NCI-H1048 (cell line): ENCODE measurements at regions not wholly inside any gene's neighbourhood (a gene's known extent, or its start where the extent isn't known, plus 50 kb on each side); places are given as distances from the start of the nearest gene placed in this dataset.
"Not testable (repeated sequence)": the region's sequence is repeated elsewhere in the genome, so short reads cannot be mapped to it uniquely, and the experiment has no call there.

Experiments
- DNase-seq: peaks from one replicate; lab custom pipeline; 2025; lab: John Stamatoyannopoulos, UW

GRCh38 chr3:174541708-174542315, 317.3 kb upstream of the NAALADL2 start:
- no peak for DNase-seq

GRCh38 chr3:174547801-174548435, 311.2 kb upstream of the NAALADL2 start:
- DNase-seq: no peak

- DNase-seq: no peak
These were observed 310.1 kb upstream of the NAALADL2 start for GRCh38 chr3:174548841-174549623.

DNA sequence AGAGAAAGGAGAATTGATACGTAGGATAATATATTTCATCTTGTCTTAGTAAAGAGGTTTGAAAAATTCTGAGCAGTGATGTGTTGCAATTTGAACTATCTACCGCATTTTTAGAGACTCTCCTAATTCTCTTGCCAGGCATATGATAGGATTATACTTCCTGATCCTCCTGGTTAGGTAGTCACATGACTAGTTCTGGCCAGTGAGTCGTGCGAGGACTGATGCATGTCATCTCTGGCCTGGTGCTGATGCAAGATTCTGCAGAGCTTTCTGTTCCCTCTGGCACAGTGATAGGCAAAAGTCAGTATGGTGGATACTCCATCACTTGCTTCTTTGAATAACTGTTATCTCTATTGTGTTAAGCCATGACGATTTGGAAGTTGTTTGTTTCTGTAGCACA, 277.6 kb upstream of the NAALADL2 start:
- DNase-seq: no peak

GRCh38 chr3:174583396-174583795, 275.7 kb upstream of the NAALADL2 start:
- DNase-seq: no peak

GRCh38 chr3:174587137-174587536, 272.0 kb upstream of the NAALADL2 start:
- DNase-seq: not testable (repeated sequence)

DNA sequence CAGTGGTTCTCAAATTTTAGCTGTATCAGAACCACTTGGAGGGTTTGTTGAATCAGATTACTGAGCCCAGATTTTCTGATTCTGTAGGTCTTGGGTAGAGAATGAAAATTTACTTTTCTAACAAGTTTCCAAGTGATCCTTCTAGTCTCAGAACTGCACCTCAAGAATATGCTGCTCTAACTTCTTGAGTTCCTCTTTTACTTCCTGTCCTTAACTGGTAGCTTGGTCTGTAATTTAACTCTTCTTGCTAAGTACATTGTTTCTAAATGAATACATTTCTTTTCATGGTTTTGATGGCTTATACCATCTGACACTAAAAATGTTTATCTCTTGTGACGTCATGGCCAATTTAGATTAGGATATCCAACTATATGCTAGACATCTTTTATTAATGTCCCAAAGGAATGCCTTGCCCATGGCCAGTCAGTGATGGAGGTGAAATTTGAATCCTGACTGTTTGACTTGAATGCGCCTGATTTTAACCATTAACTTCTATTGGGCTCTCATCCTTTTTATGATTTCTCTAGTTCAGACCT, 262.6 kb upstream of the NAALADL2 start:
- DNase-seq: no peak

- DNase-seq: no peak
These were observed 260.2 kb upstream of the NAALADL2 start for GRCh38 chr3:174598885-174599439.

- no peak for DNase-seq
These were observed 246.0 kb upstream of the NAALADL2 start for GRCh38 chr3:174613173-174613572.

DNA sequence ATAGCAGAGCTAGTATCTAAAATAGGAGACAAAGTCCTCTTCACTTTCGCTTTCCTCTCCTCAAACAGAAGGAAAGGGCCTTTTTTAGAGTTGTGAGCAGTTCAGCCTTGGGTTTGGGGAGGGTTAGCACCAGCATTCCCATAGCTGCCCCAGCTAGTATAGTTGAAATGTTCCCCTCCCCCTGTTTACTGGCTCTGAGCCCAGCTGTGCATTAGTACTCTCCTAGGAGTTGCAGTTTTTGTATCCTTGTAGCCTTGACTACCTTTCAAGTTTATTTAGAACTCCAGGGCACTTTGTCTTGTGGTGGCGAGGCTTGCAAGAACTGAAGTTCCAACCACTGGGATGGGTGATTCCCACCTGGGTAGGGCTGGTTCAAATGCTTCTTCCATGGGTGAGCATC, 245.1 kb upstream of the NAALADL2 start:
- DNase-seq: no peak

DNA sequence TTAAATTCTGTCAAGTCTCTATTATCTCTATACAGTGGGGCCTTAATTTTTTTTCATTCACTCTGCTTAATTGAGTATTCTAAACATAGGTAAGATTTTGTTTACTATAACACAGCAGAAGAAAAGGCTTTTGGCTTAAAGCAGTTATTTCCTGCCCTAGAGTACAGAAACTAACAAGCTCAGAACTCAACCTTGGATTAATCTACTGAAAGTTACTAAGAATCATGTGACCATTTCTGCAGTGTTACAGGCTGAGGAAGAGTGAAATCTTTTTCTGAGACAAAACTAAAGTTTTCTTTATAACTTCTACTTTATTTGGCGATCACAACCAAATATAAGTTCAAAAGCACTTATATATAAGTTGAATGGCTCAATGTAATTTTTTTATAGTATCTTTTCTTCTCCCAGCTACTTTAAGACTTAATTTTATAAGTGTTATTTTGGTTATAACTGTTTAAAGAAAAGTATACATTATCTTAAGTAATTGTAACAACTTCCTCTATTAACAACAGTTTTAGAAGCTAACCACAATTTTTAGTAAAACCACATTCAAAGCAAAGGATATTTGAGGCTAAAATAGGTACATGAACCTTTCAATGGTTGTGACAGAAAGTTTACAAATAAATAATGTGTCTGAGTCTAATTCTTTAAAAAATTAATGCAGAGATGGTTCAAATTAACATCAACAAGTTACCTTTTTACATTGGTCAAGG, 240.6 kb upstream of the NAALADL2 start:
- DNase-seq: no peak

- no peak for DNase-seq
These were observed 239.9 kb upstream of the NAALADL2 start for GRCh38 chr3:174619239-174619638.

- DNase-seq: no peak
These were observed 239.0 kb upstream of the NAALADL2 start for GRCh38 chr3:174620138-174620537.

DNA sequence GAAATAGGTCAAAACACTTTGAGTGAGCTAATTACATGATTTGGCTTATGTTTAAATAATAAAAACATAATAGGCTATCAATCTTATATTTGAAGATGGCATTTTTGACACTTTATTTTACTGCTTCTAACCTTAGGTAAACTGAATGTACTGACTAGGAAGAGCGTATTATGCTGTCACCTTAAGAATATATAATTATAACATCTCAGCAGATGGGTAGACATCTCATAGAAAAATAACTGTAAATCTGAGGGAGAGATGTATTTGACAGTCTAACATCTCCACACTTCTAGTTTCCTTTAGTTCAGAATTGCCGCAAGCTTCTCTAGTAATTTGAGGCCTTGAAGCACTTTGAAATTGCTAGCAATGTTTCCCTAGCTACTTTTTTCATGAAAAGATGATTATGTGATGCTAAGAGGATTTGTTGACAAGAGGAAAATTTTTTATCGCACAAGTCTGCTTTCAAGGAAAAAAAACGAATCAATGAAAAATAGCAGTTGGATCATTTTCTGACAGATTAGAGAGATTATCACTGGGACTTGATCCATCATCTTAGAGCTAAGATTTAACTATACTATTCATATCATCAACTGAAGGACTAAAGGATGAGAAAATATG, 238.2 kb upstream of the NAALADL2 start:
- no peak for DNase-seq

DNA sequence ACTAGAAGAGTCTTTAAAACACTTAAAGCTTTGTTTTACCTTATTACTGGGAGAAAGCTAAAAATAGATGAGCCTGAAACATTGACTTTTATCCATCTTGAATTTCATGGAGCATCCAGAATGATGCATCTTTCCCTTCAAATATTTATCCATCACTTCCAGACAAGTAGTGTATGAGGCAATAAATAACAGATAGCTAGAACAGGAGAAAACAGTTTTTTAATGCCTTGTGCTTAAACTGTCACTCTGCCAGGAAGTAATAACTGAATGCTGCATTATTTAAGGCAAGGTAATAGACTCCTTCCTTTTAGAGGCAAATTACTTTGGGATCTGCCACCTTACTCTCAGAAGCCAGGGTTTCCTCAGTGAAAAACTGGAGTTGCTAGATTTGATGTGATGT, 225.8 kb upstream of the NAALADL2 start:
- no peak for DNase-seq

DNA sequence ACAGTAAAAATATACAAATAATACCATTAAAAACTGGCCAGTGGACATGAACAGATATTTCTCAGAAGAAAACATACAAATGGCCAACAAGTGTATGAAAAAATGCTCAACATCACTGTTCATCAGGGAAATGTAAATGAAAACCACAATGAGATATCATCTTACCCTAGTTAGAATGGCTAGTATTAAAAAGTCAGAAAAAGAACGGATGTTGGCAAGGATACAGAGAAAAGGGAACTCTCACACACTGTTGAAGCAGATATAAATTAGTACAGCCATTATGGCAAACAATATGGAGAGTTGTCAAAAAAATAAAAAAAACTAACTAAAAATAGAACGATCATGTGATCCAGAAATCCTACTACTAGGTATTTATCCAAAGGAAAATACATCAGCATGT, 222.7 kb upstream of the NAALADL2 start:
- DNase-seq: no peak

- DNase-seq: no peak
These were observed 219.7 kb upstream of the NAALADL2 start for GRCh38 chr3:174639406-174639805.

DNA sequence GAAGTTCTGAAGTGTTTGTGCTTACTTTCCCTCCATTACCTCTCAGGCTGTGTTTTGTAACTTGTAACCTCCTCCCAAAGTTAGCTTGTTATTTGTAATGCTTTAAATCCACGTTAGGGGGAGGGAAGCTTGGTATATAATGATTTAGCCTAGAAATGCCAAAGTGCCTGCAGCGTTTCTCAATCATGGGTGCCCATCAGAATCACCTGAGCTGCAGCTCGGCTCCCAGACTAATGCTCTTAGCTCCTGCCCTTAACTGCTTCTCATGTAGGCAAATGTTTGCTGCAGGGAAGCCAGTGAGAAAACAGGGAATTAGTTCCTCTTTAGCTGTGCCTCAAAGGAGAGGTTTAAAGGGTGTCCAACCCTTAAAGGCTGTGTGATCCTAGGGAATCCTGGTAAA, 219.2 kb upstream of the NAALADL2 start:
- no peak for DNase-seq

DNA sequence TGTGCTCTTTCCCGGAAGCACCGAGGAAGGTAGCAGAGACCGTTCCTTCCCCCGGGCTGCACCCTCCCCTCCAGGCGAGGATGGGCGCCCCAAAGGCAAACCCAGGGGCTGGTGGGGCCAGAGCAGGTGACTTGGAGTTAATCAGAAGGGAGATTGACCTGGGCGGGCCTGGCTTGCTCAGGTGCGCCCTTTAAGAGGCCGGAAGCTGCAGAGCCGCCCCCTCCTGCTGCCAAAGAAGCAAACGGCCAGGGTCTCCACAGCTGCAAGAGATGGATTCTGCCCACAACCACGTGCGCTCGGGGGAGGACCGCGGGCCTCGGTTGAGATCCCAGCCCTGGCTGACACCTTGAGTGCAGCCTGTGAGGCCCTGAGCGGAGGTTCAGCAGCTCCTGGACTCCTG, 218.2 kb upstream of the NAALADL2 start:
- no peak for DNase-seq

DNA sequence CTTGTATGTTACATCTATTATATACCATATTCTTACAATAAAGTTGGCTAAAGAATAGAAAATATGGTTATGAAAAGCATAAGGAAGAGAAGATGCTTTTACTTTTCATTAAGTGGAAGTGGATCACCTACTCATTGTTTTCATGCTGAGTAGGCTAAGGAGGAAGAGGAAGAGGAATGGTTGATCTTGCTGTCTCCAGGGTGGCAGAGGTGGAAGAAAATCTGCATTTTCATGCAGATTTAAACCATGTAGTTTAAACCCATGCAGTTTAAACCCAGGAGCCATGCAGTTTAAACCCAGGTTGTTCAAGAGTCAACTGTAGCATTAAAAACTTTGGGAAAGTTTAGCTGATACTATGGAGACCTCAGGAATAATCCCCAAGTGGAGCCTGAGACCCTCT, 214.8 kb upstream of the NAALADL2 start:
- no peak for DNase-seq

- no peak for DNase-seq
These were observed 207.2 kb upstream of the NAALADL2 start for GRCh38 chr3:174651951-174652350.

DNA sequence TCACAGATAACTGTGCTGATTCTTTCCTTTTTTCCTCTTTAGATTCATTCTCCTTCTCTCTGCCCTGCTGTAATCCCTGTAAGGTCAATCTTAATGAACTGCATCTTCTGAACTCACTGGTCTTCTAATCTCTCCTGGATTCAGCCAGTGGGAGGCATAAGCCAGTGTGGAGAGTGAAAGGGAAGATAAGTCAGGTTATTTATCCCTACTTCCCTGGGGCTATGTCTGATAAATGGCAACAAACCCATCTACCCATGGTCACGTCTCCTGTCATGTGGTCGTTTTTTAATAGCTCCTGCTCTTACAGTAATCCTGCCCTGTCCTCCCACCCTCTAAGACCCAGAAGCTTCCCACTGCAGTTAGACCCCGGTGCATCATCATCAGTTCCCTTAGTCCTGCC, 199.6 kb upstream of the NAALADL2 start:
- no peak for DNase-seq
